BE2C (cell line): ENCODE measurements at regions not wholly inside any gene's neighbourhood (a gene's known extent, or its start where the extent isn't known, plus 50 kb on each side); places are given as distances from the start of the nearest gene placed in this dataset.
"Not testable (repeated sequence)": the region's sequence is repeated elsewhere in the genome, so short reads cannot be mapped to it uniquely, and the experiment has no call there.

Experiments
- DNase-seq: peaks from one replicate; pipeline ENCODE4 v3.0.0-alpha.2; 2020
- H3K27me3 ChIP-seq: fragments of 250-450 bp; sonication (Bioruptor Pico); 2 replicates; pipeline ENCODE4 v1.5.1; 2020; ENCODE audit warnings: mild to moderate bottlenecking
- H3K36me3 ChIP-seq: fragments of 250-450 bp; sonication (Bioruptor Pico); 2 replicates; pipeline ENCODE4 v1.5.1; 2020; ENCODE audit warnings: mild to moderate bottlenecking
- H3K4me1 ChIP-seq: fragments of 250-450 bp; sonication (Bioruptor Pico); 2 replicates; pipeline ENCODE4 v1.5.1; 2020
- H3K4me3 ChIP-seq: 2 replicates; pipeline ENCODE4 v1.5.1; 2011; ENCODE audit warnings: low read depth, low read length
- H3K9me3 ChIP-seq: fragments of 250-450 bp; sonication (Bioruptor Pico); 2 replicates; pipeline ENCODE4 v1.5.1; 2020
- CTCF ChIP-seq: IDR thresholded peaks from 2 replicates; pipeline ENCODE4 v1.5.1; 2012; ENCODE audit warnings: mild to moderate bottlenecking, low read depth, low read length

GRCh38 chr5:17370651-17371050, 127.4 kb upstream of the TAF11L2 start:
- Histone ChIP-seq H3K4me1 (peaks cover 12% of the 10 kb centered on the region), H3K9me3 (no peaks in the 10 kb centered on the region), H3K4me3 (no peak overlapping the region), H3K36me3 (no peaks in the 10 kb centered on the region), H3K27me3 (no peaks in the 10 kb centered on the region)
- DNase-seq, result no peak
- no peak for TF ChIP-seq CTCF

- no peak for DNase-seq
- H3K9me3 ChIP-seq, result no peaks in the 10 kb centered on the region
- no peak for TF ChIP-seq CTCF
- no peaks in the 10 kb centered on the region for H3K27me3 ChIP-seq
- H3K36me3 ChIP-seq, result no peaks in the 10 kb centered on the region
- peaks cover 12% of the 10 kb centered on the region for H3K4me1 ChIP-seq
- H3K4me3 ChIP-seq, result no peak overlapping the region
These were observed 124.6 kb upstream of the TAF11L2 start for GRCh38 chr5:17373406-17373805.

GRCh38 chr5:17373814-17374556, 124.0 kb upstream of the TAF11L2 start:
- no peak overlapping the region for H3K4me3 ChIP-seq
- no peak for DNase-seq
- TF ChIP-seq CTCF, result no peak
- H3K9me3 ChIP-seq, result no peaks in the 10 kb centered on the region
- H3K36me3 ChIP-seq, result no peaks in the 10 kb centered on the region
- peaks cover 12% of the 10 kb centered on the region for H3K4me1 ChIP-seq
- no peaks in the 10 kb centered on the region for H3K27me3 ChIP-seq

GRCh38 chr5:17374973-17375742, 122.9 kb upstream of the TAF11L2 start:
- no peak overlapping the region for H3K4me3 ChIP-seq
- peak; percentile 85 for DNase-seq
- H3K9me3 ChIP-seq, result no peaks in the 10 kb centered on the region
- no peaks in the 10 kb centered on the region for H3K36me3 ChIP-seq
- H3K27me3 ChIP-seq, result no peaks in the 10 kb centered on the region
- H3K4me1 ChIP-seq, result peaks cover 19% of the 10 kb centered on the region
- TF ChIP-seq CTCF, result no peak

- H3K36me3 ChIP-seq, H3K27me3 ChIP-seq, H3K9me3 ChIP-seq, DNase-seq, H3K4me3 ChIP-seq: not testable (repeated sequence)
- H3K4me1 ChIP-seq, result peaks cover 26% of the 10 kb centered on the region
These were observed 122.1 kb upstream of the TAF11L2 start for GRCh38 chr5:17375886-17376285.

- H3K4me3 ChIP-seq, result peak overlapping the region; percentile 21
- no peak for DNase-seq
- no peaks in the 10 kb centered on the region for H3K27me3 ChIP-seq
- H3K4me1 ChIP-seq, result peaks cover 29% of the 10 kb centered on the region
- H3K9me3 ChIP-seq, result no peaks in the 10 kb centered on the region
- no peaks in the 10 kb centered on the region for H3K36me3 ChIP-seq
- TF ChIP-seq CTCF, result no peak
These were observed 119.6 kb upstream of the TAF11L2 start for GRCh38 chr5:17378346-17378997.
